Neural crest cell (in vitro differentiated cells): ENCODE measurements at regions not wholly inside any gene's neighbourhood (a gene's known extent, or its start where the extent isn't known, plus 50 kb on each side); places are given as distances from the start of the nearest gene placed in this dataset.

Experiments
- DNase-seq: peaks from one replicate; pipeline ENCODE4 v3.0.0; 2021; ENCODE audit warnings: low read depth, mixed read lengths, low spot score
- H3K27ac Mint-ChIP-seq: one replicate; pipeline ENCODE4 v1.8.0; 2021; ENCODE audit warnings: mild to moderate bottlenecking, mixed read lengths; ENCODE audit not compliant: unreplicated experiment
- H3K27me3 Mint-ChIP-seq: 2 replicates; pipeline ENCODE4 v1.8.0; 2021; ENCODE audit warnings: low read depth, mild to moderate bottlenecking, mixed read lengths
- H3K36me3 Mint-ChIP-seq: 2 replicates; pipeline ENCODE4 v1.8.0; 2021; ENCODE audit warnings: low read depth, mild to moderate bottlenecking, mixed read lengths
- H3K4me1 Mint-ChIP-seq: 2 replicates; pipeline ENCODE4 v1.8.0; 2021; ENCODE audit warnings: mixed read lengths
- H3K4me3 Mint-ChIP-seq: one replicate; pipeline ENCODE4 v1.8.0; 2021; ENCODE audit warnings: mild to moderate bottlenecking, mixed read lengths
- H3K9me3 Mint-ChIP-seq: 2 replicates; pipeline ENCODE4 v1.8.0; 2021; ENCODE audit warnings: mixed read lengths
- CTCF ChIP-seq: fragments of 200-600 bp; sonication (generic); conservative IDR thresholded peaks from 2 replicates; pipeline ENCODE4 v1.5.0; 2021; ENCODE audit warnings: antibody characterized with exemption, mild to moderate bottlenecking

GRCh38 chr10:78817361-78817760 is 251.4 kb upstream of the ZMIZ1 start:
- H3K4me3 Mint-ChIP-seq = no peak overlapping the region
- TF ChIP-seq CTCF = no peak
- no peaks in the 10 kb centered on the region for H3K36me3 Mint-ChIP-seq
- H3K4me1 Mint-ChIP-seq = peaks cover 11% of the 10 kb centered on the region
- peaks cover 6% of the 10 kb centered on the region for H3K27me3 Mint-ChIP-seq
- no peak for DNase-seq
- H3K27ac Mint-ChIP-seq = no peak overlapping the region
- H3K9me3 Mint-ChIP-seq = peaks cover 3% of the 10 kb centered on the region

DNA sequence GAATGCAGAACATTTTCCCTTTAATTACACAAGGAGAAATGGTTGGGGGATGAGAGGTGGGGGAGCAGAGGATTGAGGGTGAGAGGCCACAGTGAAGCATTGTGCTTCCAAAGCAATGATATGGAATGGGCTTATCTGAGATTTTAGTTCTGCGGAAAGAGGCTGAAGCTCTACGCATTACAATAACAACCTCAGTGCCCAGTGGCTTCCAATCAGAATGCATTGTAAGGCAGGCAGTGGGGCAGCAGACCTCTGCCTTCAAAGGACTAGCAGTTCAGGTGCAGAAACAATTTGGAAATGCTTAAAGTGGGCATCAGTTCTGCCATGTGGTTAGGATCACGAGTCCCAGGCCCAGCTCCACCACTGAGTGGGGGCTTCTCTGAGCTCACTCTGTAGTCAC is 251.0 kb upstream of the ZMIZ1 start:
- no peak overlapping the region for H3K27ac Mint-ChIP-seq
- H3K4me3 Mint-ChIP-seq = no peak overlapping the region
- no peaks in the 10 kb centered on the region for H3K36me3 Mint-ChIP-seq
- no peak for DNase-seq
- H3K9me3 Mint-ChIP-seq = peaks cover 3% of the 10 kb centered on the region
- H3K27me3 Mint-ChIP-seq = peaks cover 6% of the 10 kb centered on the region
- TF ChIP-seq CTCF = no peak
- H3K4me1 Mint-ChIP-seq = peaks cover 11% of the 10 kb centered on the region

- peaks cover 3% of the 10 kb centered on the region for H3K9me3 Mint-ChIP-seq
- H3K27me3 Mint-ChIP-seq = no peaks in the 10 kb centered on the region
- H3K36me3 Mint-ChIP-seq = no peaks in the 10 kb centered on the region
- H3K4me1 Mint-ChIP-seq = peaks cover 7% of the 10 kb centered on the region
- no peak overlapping the region for H3K27ac Mint-ChIP-seq
- no peak for TF ChIP-seq CTCF
- H3K4me3 Mint-ChIP-seq = no peak overlapping the region
- DNase-seq = no peak
These were observed 249.3 kb upstream of the ZMIZ1 start for GRCh38 chr10:78819361-78820006.

- H3K9me3 Mint-ChIP-seq = peaks cover 3% of the 10 kb centered on the region
- H3K4me1 Mint-ChIP-seq = peaks cover 7% of the 10 kb centered on the region
- H3K4me3 Mint-ChIP-seq = no peak overlapping the region
- no peaks in the 10 kb centered on the region for H3K36me3 Mint-ChIP-seq
- DNase-seq = no peak
- no peaks in the 10 kb centered on the region for H3K27me3 Mint-ChIP-seq
- TF ChIP-seq CTCF = no peak
- no peak overlapping the region for H3K27ac Mint-ChIP-seq
These were observed 248.8 kb upstream of the ZMIZ1 start for GRCh38 chr10:78820007-78820362.

- peaks cover 5% of the 10 kb centered on the region for H3K9me3 Mint-ChIP-seq
- no peaks in the 10 kb centered on the region for H3K36me3 Mint-ChIP-seq
- peaks cover 10% of the 10 kb centered on the region for H3K4me1 Mint-ChIP-seq
- H3K27ac Mint-ChIP-seq = no peak overlapping the region
- no peak for DNase-seq
- H3K4me3 Mint-ChIP-seq = no peak overlapping the region
- no peaks in the 10 kb centered on the region for H3K27me3 Mint-ChIP-seq
- TF ChIP-seq CTCF = no peak
These were observed 247.7 kb upstream of the ZMIZ1 start for GRCh38 chr10:78821052-78821451.
